ENCODE measurements at regions not wholly inside any gene's neighbourhood (a gene's known extent, or its start where the extent isn't known, plus 50 kb on each side); places are given as distances from the start of the nearest gene placed in this dataset. TPM values are rescaled to one million over a fixed set of nuclear protein-coding genes. Genes with fewer than 3 reads are reported as not detected.

Small RNA genes in the stretch of these regions (microRNA-seq; reads per million reads assigned to microRNA genes)
- gene MIR4432, result not detected

All from Right ventricle myocardium superior (tissue), 1 donor.